Skin of body (tissue), 1 donor: ENCODE measurements at regions not wholly inside any gene's neighbourhood (a gene's known extent, or its start where the extent isn't known, plus 50 kb on each side); places are given as distances from the start of the nearest gene placed in this dataset.
A peak's percentile ranks its signal among the peaks of the same experiment; 100 is the strongest.
"Not testable (repeated sequence)": the region's sequence is repeated elsewhere in the genome, so short reads cannot be mapped to it uniquely, and the experiment has no call there.

Experiments
- DNase-seq: peaks from one replicate; lab custom pipeline; 2025; lab: John Stamatoyannopoulos, UW

- DNase-seq, result no peak
Measured at GRCh38 chr6:115873901-115874300, 186.8 kb downstream of the FRK start.

- no peak for DNase-seq
Measured at GRCh38 chr6:115870464-115870863, 190.2 kb downstream of the FRK start.

GRCh38 chr6:115865914-115866313 lies 194.8 kb downstream of the FRK start:
- no peak for DNase-seq

- DNase-seq, result no peak
Measured at GRCh38 chr6:115863211-115863610, 197.5 kb downstream of the FRK start.

- DNase-seq, result not testable (repeated sequence)
Measured at GRCh38 chr6:115861658-115862057, 199.0 kb downstream of the FRK start.

- DNase-seq, result not testable (repeated sequence)
Measured at GRCh38 chr6:115859577-115859976, 201.1 kb downstream of the FRK start.

- no peak for DNase-seq
Measured at GRCh38 chr6:115854866-115855665, 205.6 kb downstream of the FRK start.

- DNase-seq, result no peak
Measured at GRCh38 chr6:115847671-115848070, 213.0 kb downstream of the FRK start.

GRCh38 chr6:115843945-115844344 lies 216.7 kb downstream of the FRK start:
- DNase-seq, result no peak

GRCh38 chr6:115842338-115842737 lies 218.4 kb downstream of the FRK start:
- no peak for DNase-seq

GRCh38 chr6:115839583-115840181 lies 221.0 kb downstream of the FRK start:
- DNase-seq, result no peak

- DNase-seq, result no peak
Measured at GRCh38 chr6:115838763-115839401, 221.8 kb downstream of the FRK start.

- DNase-seq, result no peak
Measured at GRCh38 chr6:115838216-115838615, 222.5 kb downstream of the FRK start.

GRCh38 chr6:115836374-115836773 lies 224.3 kb downstream of the FRK start:
- DNase-seq, result not testable (repeated sequence)

- no peak for DNase-seq
Measured at GRCh38 chr6:115835314-115835713, 225.4 kb downstream of the FRK start.

GRCh38 chr6:115834542-115834941 lies 226.1 kb downstream of the FRK start:
- DNase-seq, result not testable (repeated sequence)

- peak; percentile 42 for DNase-seq
Measured at GRCh38 chr6:115832786-115833185, 227.9 kb downstream of the FRK start.

GRCh38 chr6:115832186-115832585 lies 228.5 kb downstream of the FRK start:
- no peak for DNase-seq

GRCh38 chr6:115830895-115831294 lies 229.8 kb downstream of the FRK start:
- DNase-seq, result no peak

- DNase-seq, result no peak
Measured at GRCh38 chr6:115821798-115822197, 238.9 kb downstream of the FRK start.

GRCh38 chr6:115819506-115819905 lies 241.2 kb downstream of the FRK start:
- DNase-seq, result no peak

- no peak for DNase-seq
Measured at GRCh38 chr6:115817161-115817560, 243.5 kb downstream of the FRK start.

- DNase-seq, result no peak
Measured at GRCh38 chr6:115814907-115815306, 245.8 kb downstream of the FRK start.
